Fibroblast of pulmonary artery (primary cell): ENCODE measurements at regions not wholly inside any gene's neighbourhood (a gene's known extent, or its start where the extent isn't known, plus 50 kb on each side); places are given as distances from the start of the nearest gene placed in this dataset.
A peak's percentile ranks its signal among the peaks of the same experiment; 100 is the strongest.

ENCODE experiments used
- DNase-seq: peaks from one replicate; pipeline ENCODE4 v3.0.0-alpha.2; 2010; ENCODE audit warnings: low read depth
- H3K4me3 ChIP-seq: replicated peaks from 2 replicates; pipeline ENCODE4 v1.5.1; 2011; ENCODE audit warnings: low read depth, mild to moderate bottlenecking, control low read depth, low read length, moderate library complexity
- CTCF ChIP-seq: IDR thresholded peaks from 2 replicates; pipeline ENCODE4 v1.5.1; 2011; ENCODE audit warnings: mild to moderate bottlenecking, control low read depth, low read length, inconsistent platforms; ENCODE audit errors: missing control alignments

- TF ChIP-seq CTCF = no peak
- no peak for DNase-seq
- no peak overlapping the region for H3K4me3 ChIP-seq
These were observed 400.4 kb upstream of the PODXL start for GRCh38 chr7:131956864-131957263.

- DNase-seq = no peak
- TF ChIP-seq CTCF = no peak
- H3K4me3 ChIP-seq = no peak overlapping the region
These were observed 399.3 kb upstream of the PODXL start for GRCh38 chr7:131955679-131956078.

GRCh38 chr7:131953184-131953583, 396.8 kb upstream of the PODXL start:
- no peak for DNase-seq
- TF ChIP-seq CTCF = no peak
- no peak overlapping the region for H3K4me3 ChIP-seq

GRCh38 chr7:131952365-131952764, 395.9 kb upstream of the PODXL start:
- DNase-seq = no peak
- H3K4me3 ChIP-seq = no peak overlapping the region
- no peak for TF ChIP-seq CTCF

- DNase-seq = no peak
- no peak for TF ChIP-seq CTCF
- H3K4me3 ChIP-seq = no peak overlapping the region
These were observed 394.3 kb upstream of the PODXL start for GRCh38 chr7:131950758-131951157.

GRCh38 chr7:131949659-131950058, 393.2 kb upstream of the PODXL start:
- TF ChIP-seq CTCF = no peak
- DNase-seq = no peak
- no peak overlapping the region for H3K4me3 ChIP-seq

GRCh38 chr7:131948434-131949053, 392.1 kb upstream of the PODXL start:
- no peak for TF ChIP-seq CTCF
- H3K4me3 ChIP-seq = no peak overlapping the region
- peak; percentile 5 for DNase-seq
